AG09309 (cell line): ENCODE measurements at regions not wholly inside any gene's neighbourhood (a gene's known extent, or its start where the extent isn't known, plus 50 kb on each side); places are given as distances from the start of the nearest gene placed in this dataset.

Experiments
- DNase-seq: peaks from one replicate; pipeline ENCODE4 v3.0.0-alpha.2; 2010; ENCODE audit warnings: low read depth
- H3K4me3 ChIP-seq: 2 replicates; pipeline ENCODE4 v1.5.1; 2011; ENCODE audit warnings: mild to moderate bottlenecking, low read depth, low read length, moderate library complexity; ENCODE audit not compliant: control insufficient read depth
- TF ChIP-seq, protein P1 (sequence below): IDR thresholded peaks from 2 replicates; pipeline ENCODE4 v1.5.1; 2011; ENCODE audit warnings: mild to moderate bottlenecking, low read depth, low read length, inconsistent platforms; ENCODE audit not compliant: insufficient read depth, control insufficient read depth; ENCODE audit errors: missing control alignments

DNA sequence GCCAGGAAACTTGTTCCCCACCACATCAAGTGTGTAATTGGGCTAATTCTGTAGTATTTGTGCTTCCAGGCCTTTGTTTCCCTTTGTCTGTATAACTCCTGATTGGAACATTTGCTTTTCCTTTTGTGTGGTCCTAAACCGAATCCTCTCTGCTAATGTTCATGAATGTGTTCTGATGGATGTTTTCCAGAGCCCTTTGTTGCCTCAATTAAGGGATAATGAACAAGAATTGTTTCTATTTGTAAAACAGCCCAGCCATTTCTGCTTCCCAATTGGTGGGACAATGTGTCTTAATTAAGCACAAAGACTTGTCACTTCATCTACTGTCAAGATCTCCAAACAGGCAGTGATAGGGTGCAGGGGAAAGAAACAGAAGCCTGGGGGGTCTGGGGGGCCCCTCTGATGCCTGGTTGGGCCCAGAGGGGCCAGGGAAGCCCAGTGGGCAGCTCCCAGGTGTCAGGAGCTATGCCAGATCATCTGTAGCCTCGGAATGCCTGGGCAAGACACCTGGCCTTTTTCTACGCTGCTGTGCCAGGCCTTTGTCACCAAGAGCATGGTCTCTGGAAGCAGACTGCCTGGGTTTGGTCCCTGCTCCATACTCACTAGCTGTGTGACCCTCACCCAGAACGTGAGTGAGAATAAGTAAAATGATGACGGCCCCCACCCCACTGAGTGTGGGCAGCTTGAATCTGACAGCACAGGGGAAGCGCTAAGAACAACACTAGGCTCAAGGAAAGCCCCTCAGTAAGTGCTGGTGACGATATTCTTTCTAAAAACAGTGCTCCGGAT, 116.6 kb upstream of the PRR20G start:
- H3K4me3 ChIP-seq, result no peak overlapping the region
- TF ChIP-seq, protein P1, sequence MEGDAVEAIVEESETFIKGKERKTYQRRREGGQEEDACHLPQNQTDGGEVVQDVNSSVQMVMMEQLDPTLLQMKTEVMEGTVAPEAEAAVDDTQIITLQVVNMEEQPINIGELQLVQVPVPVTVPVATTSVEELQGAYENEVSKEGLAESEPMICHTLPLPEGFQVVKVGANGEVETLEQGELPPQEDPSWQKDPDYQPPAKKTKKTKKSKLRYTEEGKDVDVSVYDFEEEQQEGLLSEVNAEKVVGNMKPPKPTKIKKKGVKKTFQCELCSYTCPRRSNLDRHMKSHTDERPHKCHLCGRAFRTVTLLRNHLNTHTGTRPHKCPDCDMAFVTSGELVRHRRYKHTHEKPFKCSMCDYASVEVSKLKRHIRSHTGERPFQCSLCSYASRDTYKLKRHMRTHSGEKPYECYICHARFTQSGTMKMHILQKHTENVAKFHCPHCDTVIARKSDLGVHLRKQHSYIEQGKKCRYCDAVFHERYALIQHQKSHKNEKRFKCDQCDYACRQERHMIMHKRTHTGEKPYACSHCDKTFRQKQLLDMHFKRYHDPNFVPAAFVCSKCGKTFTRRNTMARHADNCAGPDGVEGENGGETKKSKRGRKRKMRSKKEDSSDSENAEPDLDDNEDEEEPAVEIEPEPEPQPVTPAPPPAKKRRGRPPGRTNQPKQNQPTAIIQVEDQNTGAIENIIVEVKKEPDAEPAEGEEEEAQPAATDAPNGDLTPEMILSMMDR, result no peak
- no peak for DNase-seq

DNA sequence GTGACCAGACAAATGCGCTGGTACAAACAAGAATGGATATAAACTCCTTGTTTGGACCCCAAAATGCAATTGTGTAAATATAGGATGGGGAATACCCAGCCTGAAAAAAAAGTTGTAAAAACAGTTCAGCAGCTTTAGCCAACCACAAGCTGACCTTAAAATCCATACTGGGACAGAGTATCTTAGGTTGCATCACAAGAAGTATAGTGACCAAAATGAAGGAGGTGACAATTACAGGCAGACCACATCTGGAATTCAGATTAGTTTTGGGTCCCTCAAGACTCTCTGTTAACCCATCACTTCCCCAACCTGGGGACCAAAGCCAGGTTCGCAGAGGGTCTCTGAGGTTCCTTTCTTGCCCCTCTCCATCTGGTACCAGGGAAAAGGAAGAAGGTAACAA, 115.9 kb upstream of the PRR20G start:
- DNase-seq, result no peak
- no peak overlapping the region for H3K4me3 ChIP-seq
- TF ChIP-seq, protein P1, result no peak

DNA sequence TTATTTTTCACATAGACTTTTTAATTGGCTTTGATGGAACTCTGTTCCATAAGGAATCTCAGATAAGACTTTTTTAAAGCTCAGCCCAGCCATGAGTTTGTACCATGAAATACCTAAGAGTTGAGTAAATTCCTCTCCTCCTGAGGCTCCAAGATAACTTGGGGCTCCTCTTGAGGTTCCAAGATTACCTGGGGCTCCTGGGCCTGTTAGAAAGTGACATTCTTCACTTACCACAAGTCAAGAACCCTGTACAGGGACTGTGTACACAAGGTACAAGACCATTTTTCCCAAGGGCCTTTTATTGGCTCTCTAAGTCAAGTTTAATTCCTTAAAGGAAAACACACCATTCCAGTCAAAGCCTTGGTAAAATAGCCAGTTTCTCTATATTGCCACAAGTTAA, 111.3 kb upstream of the PRR20G start:
- TF ChIP-seq, protein P1, result no peak
- no peak for DNase-seq
- H3K4me3 ChIP-seq, result no peak overlapping the region

DNA sequence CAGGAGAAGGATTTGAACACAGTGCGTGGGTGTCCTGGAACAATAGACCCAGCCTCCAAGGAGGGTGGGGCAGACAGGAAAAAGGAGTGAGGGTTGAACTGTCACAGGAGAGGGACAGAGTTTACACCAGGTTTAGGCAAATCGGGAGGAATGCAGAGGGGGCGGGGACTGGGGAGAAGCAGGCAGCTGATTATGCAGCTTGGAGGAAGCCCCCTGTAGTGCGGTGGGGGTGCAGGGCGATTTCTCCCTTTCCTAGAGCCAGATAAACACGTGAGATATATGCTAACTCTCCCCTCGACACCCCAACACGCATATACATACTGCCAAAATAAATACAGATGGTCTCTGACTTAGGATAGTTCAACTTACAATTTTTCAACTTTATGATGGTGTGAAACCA, 108.6 kb upstream of the PRR20G start:
- no peak for DNase-seq
- H3K4me3 ChIP-seq, result no peak overlapping the region
- TF ChIP-seq, protein P1, result no peak

DNA sequence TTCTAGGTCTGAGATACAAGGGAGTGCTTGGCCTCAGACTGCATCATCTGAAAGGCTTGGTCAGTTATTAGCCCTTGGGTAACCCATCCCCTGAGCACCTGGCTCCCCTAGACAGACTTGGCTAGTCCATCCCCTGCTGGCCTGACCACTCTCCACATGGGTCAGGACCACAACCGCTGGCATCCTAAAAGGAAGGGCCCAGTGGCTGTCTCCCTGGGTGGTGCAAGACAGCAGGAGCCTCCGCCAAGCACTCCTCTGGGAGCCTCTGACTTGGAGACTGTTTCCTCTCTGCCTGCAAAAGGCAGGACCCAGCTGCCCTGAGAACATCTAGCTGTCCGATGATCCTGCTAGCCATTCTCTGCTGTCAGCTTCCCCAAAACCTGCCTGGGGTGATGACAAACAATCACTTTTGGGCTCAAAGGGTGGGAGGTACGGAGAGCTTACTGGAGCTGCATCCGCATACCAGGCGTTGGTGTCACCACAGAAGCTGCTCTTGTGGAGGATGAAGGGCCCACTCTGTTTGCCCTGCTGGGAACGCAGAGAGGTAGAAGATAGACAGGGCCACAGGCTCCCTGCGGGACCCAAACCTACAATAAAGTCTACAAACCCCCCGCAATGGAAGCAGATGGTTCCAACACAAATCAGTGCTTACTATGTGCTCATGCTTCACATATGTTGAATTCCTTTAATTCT, 108.0 kb upstream of the PRR20G start:
- no peak for DNase-seq
- TF ChIP-seq, protein P1, result no peak
- H3K4me3 ChIP-seq, result no peak overlapping the region

DNA sequence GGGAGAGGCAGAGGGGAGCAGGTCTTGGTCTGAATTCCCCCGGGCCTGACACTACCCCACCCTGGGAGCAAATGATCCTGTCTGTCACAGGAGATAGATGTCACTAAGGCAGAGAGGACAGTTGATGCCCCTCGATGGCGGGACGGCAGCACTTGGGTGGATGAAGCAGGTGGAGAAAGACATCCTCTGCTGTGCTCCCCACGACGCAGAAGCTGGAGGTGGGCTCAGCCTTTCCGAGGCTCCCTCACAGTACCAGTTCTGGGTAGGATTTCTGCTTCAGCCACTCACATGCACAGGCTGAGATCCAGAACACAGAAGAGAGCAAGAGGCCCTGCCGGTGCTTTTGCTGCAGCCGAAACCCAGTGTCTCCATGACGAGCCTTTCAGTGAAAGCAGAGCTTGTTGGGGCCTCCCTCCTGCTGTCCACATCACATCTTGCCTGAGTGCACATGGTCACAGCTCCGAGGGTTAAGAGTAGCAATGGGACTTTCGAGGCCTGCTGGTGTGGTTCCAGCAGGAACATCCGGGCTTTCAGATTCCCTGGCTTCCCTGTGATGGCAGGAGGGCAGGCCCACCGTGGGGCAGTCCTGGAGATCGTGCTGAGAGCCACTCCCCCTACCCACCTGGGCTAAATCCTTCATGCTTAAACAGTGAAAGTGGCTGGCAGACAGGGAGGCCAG, 107.3 kb upstream of the PRR20G start:
- no peak for DNase-seq
- TF ChIP-seq, protein P1, result no peak

More for the DNA sequence above, 107.3 kb upstream of the PRR20G start:
- H3K4me3 ChIP-seq, result no peak overlapping the region
